Testis (tissue), 2 donors: ENCODE measurements at regions not wholly inside any gene's neighbourhood (a gene's known extent, or its start where the extent isn't known, plus 50 kb on each side); places are given as distances from the start of the nearest gene placed in this dataset.
A peak's percentile ranks its signal among the peaks of the same experiment; 100 is the strongest.

Experiments
- DNase-seq: peaks from one replicate; pipeline ENCODE4 v3.0.0-alpha.2; 2019
- H3K27ac ChIP-seq, 2 donors: fragments of 200-600 bp; sonication (generic); one replicate each; pipeline ENCODE4 v1.5.1; 2019
- H3K27me3 ChIP-seq: fragments of 200-600 bp; sonication (generic); one replicate; pipeline ENCODE4 v1.5.1; 2019
- H3K36me3 ChIP-seq: fragments of 200-600 bp; sonication (generic); one replicate; pipeline ENCODE4 v1.5.1; 2017; ENCODE audit warnings: low read depth; ENCODE audit errors: missing control alignments
- H3K4me1 ChIP-seq: fragments of 200-600 bp; sonication (generic); one replicate; pipeline ENCODE4 v1.5.1; 2019
- H3K4me3 ChIP-seq, 2 donors: fragments of 200-600 bp; sonication (generic); one replicate each; pipeline ENCODE4 v1.5.1; 2017 to 2019
- H3K9me3 ChIP-seq: fragments of 200-600 bp; sonication (generic); one replicate; pipeline ENCODE4 v1.5.1; 2017
- POLR2A ChIP-seq: fragments of 450-650 bp; IDR thresholded peaks from one replicate; pipeline ENCODE4 v1.6.1; 2017; ENCODE audit warnings: antibody characterized with exemption, mild to moderate bottlenecking, moderate library complexity
- WGBS, 2 donors: methylation state at CpG; one replicate each; pipeline ENCODE4 v1.1.5; 2018; 5-methylcytosine and 5-hydroxymethylcytosine counted together
- intact Hi-C: fragments of 100-400 bp; cut with DNase I; formaldehyde crosslinking; loops from one replicate; pipeline ENCODE4 v1.15.1; 2023; ENCODE audit warnings: low total_unique reads
- TF ChIP-seq, protein P1 (sequence below), 3 experiments: fragments of 450-650 bp in 2 of 3; fragments of 200-600 bp in 1 of 3; sonication (generic) in 1 of 3; IDR thresholded peaks; one replicate each; pipeline ENCODE4 v1.5.1; 2016 to 2019; ENCODE audit warnings: antibody characterized with exemption in 3 of 3, mild to moderate bottlenecking in 2 of 3, moderate library complexity in 1 of 3

DNA sequence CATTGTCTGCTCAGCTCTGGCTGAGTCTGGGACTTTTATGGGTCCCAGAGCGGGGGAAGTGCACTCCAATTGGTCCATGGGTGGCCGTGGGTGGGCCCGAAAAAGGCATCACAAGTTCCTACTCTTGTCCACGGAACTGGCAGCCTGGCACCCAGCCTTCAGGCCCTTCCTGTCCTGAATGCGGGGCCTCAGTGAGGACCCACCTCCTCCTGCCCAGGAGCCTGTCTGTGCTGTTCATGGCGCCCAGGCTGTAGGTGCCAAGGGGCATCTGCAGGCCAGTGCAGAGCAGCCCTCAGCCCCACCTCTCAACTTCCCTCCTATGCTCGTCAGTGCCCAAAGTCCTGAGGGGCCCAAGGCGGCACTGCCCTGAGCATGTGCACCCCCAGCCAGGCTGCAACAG is 411.7 kb upstream of the KIRREL3 start:
- TF ChIP-seq POLR2A, result no peak
- TF ChIP-seq, protein P1, sequence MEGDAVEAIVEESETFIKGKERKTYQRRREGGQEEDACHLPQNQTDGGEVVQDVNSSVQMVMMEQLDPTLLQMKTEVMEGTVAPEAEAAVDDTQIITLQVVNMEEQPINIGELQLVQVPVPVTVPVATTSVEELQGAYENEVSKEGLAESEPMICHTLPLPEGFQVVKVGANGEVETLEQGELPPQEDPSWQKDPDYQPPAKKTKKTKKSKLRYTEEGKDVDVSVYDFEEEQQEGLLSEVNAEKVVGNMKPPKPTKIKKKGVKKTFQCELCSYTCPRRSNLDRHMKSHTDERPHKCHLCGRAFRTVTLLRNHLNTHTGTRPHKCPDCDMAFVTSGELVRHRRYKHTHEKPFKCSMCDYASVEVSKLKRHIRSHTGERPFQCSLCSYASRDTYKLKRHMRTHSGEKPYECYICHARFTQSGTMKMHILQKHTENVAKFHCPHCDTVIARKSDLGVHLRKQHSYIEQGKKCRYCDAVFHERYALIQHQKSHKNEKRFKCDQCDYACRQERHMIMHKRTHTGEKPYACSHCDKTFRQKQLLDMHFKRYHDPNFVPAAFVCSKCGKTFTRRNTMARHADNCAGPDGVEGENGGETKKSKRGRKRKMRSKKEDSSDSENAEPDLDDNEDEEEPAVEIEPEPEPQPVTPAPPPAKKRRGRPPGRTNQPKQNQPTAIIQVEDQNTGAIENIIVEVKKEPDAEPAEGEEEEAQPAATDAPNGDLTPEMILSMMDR (IDR thresholded peaks at IDR 0.05), result no peak
- Histone ChIP-seq H3K9me3 (no peaks in the 10 kb centered on the region), H3K4me3 (no peak overlapping the region), H3K27me3 (no peaks in the 10 kb centered on the region), H3K27ac (no peak overlapping the region), H3K4me1 (no peaks in the 10 kb centered on the region), H3K36me3 (no peaks in the 10 kb centered on the region)
- WGBS, 2 donors, result 95 to 98% methylated on average over 7 to 8 of the region's 8 CpGs
- intact Hi-C loops, result no loop called here
- no peak for DNase-seq

DNA sequence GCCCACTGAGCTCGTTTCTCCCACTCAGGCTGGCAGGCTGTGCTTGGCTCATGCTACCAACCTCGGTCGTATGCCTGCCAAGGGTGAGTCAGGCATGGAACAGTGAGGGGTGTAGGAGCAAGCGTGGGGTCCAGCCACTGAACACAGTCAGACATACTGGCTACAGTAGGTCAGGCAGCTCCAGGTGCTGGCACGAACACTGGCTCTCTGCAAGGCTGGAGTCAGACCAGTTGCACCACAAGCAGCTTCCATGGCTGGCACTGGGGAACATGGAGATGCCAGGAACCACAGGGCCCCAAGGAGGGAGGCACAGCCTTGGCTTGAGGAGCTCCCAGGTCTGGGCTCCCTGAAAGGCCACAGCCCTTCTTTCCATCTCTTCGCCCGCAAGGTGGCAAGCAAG is 410.7 kb upstream of the KIRREL3 start:
- no peak overlapping the region for H3K4me3 ChIP-seq
- H3K27me3 ChIP-seq, result no peaks in the 10 kb centered on the region
- WGBS, 2 donors, result 83 to 96% methylated on average over 7 of the region's 7 CpGs
- no peaks in the 10 kb centered on the region for H3K9me3 ChIP-seq
- intact Hi-C loops, result no loop called here
- no peak overlapping the region for H3K27ac ChIP-seq
- DNase-seq, result no peak
- H3K4me1 ChIP-seq, result no peaks in the 10 kb centered on the region
- H3K36me3 ChIP-seq, result no peaks in the 10 kb centered on the region
- TF ChIP-seq, protein P1 (IDR thresholded peaks at IDR 0.05), result no peak
- TF ChIP-seq POLR2A, result no peak

DNA sequence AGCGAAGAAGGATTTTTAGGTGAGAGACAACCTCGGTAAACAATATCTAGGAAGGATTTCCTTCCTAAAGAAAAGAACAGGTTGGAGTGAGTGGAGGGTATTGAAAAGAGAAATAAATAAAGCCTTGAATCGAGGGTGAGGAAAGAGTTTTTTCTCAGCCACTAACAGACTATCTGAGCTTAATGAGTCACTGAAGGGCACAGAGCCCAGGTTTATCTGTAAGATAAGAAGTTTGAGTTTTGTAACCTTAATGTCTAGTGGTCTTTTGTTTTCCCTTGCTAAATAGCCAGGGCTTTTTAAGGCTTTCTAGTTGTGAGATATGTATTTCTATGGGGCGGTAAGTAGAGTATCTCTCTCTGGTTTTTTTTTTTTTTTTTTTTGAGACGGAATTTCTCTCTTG is 394.5 kb upstream of the KIRREL3 start:
- intact Hi-C loops, result no loop called here
- DNase-seq, result peak; percentile 33
- TF ChIP-seq, protein P1 (IDR thresholded peaks at IDR 0.05), result no peak
- no peak for TF ChIP-seq POLR2A
- Histone ChIP-seq H3K4me1 (no peaks in the 10 kb centered on the region), H3K4me3 (no peak overlapping the region), H3K9me3 (no peaks in the 10 kb centered on the region), H3K36me3 (no peaks in the 10 kb centered on the region), H3K27ac (no peak overlapping the region), H3K27me3 (no peaks in the 10 kb centered on the region)
- 65 to 85% methylated on average over 5 of the region's 5 CpGs for WGBS, 2 donors

DNA sequence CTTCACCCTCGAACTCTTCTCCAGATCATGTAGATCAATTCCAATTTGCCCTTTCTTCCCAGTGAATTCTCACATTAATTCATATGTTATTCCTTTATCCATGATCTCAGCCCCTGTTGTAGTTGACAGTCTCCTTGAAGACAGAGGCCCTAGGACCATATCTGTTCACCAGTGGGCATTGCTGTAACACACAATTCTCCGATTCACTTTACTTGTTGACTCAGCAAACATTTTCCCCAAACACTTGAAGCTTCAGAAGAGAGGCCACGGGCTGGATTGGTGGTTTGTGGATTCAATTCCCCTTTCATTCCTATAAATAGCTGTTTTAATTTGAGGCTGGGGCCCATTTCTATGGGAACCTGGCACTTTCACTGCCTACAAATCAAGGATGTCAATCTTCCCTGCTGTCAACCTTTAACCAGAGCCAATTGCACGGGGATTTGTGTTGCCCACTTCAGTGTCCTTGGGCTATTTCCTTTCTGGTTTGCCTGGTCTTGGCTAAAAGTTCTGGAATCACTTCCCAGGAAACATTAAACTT is 393.0 kb upstream of the KIRREL3 start:
- Histone ChIP-seq H3K4me1 (no peaks in the 10 kb centered on the region), H3K27ac (no peak overlapping the region), H3K36me3 (no peaks in the 10 kb centered on the region), H3K27me3 (no peaks in the 10 kb centered on the region), H3K4me3 (no peak overlapping the region), H3K9me3 (no peaks in the 10 kb centered on the region)
- DNase-seq, result no peak
- 84 to 88% methylated on average over 4 of the region's 4 CpGs for WGBS, 2 donors
- TF ChIP-seq, protein P1 (IDR thresholded peaks at IDR 0.05), result no peak
- TF ChIP-seq POLR2A, result no peak
- intact Hi-C loops, result no loop called here

DNA sequence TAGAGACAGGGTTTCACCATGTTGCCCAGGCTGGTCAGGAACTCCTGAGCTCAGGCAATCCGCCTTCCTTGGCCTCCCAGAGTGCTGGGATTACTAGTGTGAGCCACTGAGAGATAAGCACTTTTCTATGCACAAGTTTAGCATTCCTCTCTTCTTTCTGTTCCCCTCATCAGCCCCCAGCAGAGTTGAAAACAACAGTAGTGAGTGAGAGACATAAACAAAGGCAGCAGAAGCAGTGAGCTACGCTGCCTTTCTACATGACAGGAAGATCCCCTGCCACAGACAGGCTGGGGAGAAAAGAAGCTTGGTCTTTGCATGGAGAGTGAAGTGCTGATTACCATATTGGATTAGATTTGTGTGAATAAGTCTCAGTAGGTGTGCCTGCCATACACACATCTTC is 392.0 kb upstream of the KIRREL3 start:
- TF ChIP-seq POLR2A, result no peak
- TF ChIP-seq, protein P1 (IDR thresholded peaks at IDR 0.05), result no peak
- H3K36me3 ChIP-seq, result no peaks in the 10 kb centered on the region
- H3K27ac ChIP-seq, result no peak overlapping the region
- intact Hi-C loops, result no loop called here
- 80 to 85% methylated on average over 2 of the region's 2 CpGs for WGBS, 2 donors
- no peaks in the 10 kb centered on the region for H3K9me3 ChIP-seq
- no peak overlapping the region for H3K4me3 ChIP-seq
- no peak for DNase-seq
- H3K27me3 ChIP-seq, result no peaks in the 10 kb centered on the region
- H3K4me1 ChIP-seq, result no peaks in the 10 kb centered on the region
